ENCODE measurements at regions not wholly inside any gene's neighbourhood (a gene's known extent, or its start where the extent isn't known, plus 50 kb on each side); places are given as distances from the start of the nearest gene placed in this dataset.
"Not testable (repeated sequence)": the region's sequence is repeated elsewhere in the genome, so short reads cannot be mapped to it uniquely, and the experiment has no call there.

- H3K27ac Mint-ChIP-seq, result no peak overlapping the region
These were observed 189.6 kb upstream of the CSNK1A1L start for GRCh38 chr13:37295071-37295470.

GRCh38 chr13:37294472-37294871, 189.0 kb upstream of the CSNK1A1L start:
- Histone ChIP-seq H3K9me3 (ENCODE audit: low read length) (no peaks in the 10 kb centered on the region), H3K27me3 (ENCODE audit: insufficient read depth, low read length, poor library complexity, severe bottlenecking) (no peaks in the 10 kb centered on the region), H3K4me3 (ENCODE audit: low read length) (no peak overlapping the region), H3K27ac (ENCODE audit: low read depth, low read length) (no peak overlapping the region), H3K4me1 (ENCODE audit: insufficient read depth, low read length) (no peaks in the 10 kb centered on the region), H3K36me3 (ENCODE audit: insufficient read depth, low read length) (no peaks in the 10 kb centered on the region)
- ChIA-PET POLR2A (no interaction called here), CTCF (no interaction called here)
- H3K4me1 Mint-ChIP-seq, result no peaks in the 10 kb centered on the region
- H3K4me3 Mint-ChIP-seq, result no peak overlapping the region
- no peaks in the 10 kb centered on the region for H3K27me3 Mint-ChIP-seq
- DNase-seq, result no peak
- peaks cover 0 to 22% (median 13%) of the 10 kb centered on the region in 5 donors for H3K9me3 Mint-ChIP-seq
- no peaks in the 10 kb centered on the region for H3K36me3 Mint-ChIP-seq
- no peak overlapping the region for H3K27ac Mint-ChIP-seq

More at GRCh38 chr13:37295071-37295470, 189.6 kb upstream of the CSNK1A1L start:
- Histone ChIP-seq H3K9me3 (ENCODE audit: low read length) (no peaks in the 10 kb centered on the region), H3K36me3 (ENCODE audit: insufficient read depth, low read length) (no peaks in the 10 kb centered on the region), H3K27me3 (ENCODE audit: insufficient read depth, low read length, poor library complexity, severe bottlenecking) (no peaks in the 10 kb centered on the region), H3K4me1 (ENCODE audit: insufficient read depth, low read length) (no peaks in the 10 kb centered on the region), H3K27ac (ENCODE audit: low read depth, low read length) (no peak overlapping the region), H3K4me3 (ENCODE audit: low read length) (no peak overlapping the region)
- Mint-ChIP-seq H3K9me3 (peaks cover 2 to 22% (median 13%) of the 10 kb centered on the region in 5 donors), H3K4me1 (no peaks in the 10 kb centered on the region), H3K27me3 (no peaks in the 10 kb centered on the region), H3K36me3 (no peaks in the 10 kb centered on the region), H3K4me3 (no peak overlapping the region)
- DNase-seq, result no peak
- POLR2A ChIA-PET, result no interaction called here
- CTCF ChIA-PET, result no interaction called here

DNA sequence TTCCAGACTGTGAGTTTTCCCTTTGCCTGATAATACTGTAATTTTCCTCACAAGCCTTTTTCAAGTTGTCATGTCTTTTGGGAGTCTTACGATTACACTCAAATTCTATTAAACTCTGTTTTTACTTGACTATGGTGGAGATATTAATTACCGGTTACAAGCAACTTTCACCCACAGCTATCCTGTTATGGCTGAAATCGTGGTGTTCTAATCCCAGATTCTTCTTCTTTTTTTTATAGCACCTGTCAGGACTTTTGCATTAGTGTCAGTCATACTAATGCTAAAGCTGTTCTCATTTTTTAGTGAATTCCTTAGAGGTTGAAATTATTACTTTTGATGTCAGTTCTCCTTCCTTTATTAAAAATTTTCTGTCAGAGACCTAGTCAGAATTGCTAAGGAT, 187.8 kb upstream of the CSNK1A1L start:
- CTCF ChIA-PET, result no interaction called here
- no peaks in the 10 kb centered on the region for H3K36me3 Mint-ChIP-seq
- peaks cover 0 to 19% (median 6%) of the 10 kb centered on the region in 5 donors for H3K9me3 Mint-ChIP-seq

DNA sequence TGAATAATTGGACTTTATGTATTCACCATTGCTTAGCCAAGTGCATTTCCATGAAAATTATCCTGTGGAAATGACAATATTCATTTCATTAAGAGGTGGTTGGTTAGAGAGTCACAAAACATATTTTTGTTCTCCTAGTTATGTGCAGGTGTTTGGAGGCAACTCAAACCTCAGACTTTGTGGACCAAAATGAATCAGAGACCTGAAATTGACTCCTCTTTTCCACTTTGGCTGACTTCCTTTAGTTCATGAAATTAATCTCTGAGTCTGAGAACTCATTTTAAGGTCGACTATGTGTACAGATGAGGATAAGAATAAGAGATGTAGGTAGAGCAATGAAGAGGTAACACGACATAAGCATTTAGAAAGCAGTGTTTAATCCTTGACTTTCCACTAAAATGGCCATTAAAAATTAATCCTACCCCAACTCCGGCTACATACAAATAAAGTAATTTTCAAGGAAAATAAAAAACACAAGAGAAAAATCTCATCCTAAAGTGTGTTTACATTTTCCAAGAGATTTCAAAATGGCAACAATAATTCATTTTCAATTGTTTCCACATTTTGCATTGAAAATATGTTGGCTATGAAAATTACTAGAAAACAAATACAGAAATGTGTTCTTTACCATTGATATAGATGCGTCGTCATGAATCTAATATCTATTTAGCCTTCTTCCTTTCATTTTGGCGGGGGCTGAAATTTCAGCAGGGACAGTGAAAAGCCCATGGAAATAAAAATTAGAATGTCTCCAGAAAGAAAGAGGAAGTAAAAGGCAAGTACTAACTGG, 185.4 kb upstream of the CSNK1A1L start:
- Mint-ChIP-seq H3K27me3 (no peaks in the 10 kb centered on the region), H3K4me3 (no peak overlapping the region), H3K9me3 (peaks cover 0 to 21% (median 3%) of the 10 kb centered on the region in 5 donors), H3K36me3 (no peaks in the 10 kb centered on the region), H3K4me1 (no peaks in the 10 kb centered on the region), H3K27ac (no peak overlapping the region)
- Histone ChIP-seq H3K27me3 (ENCODE audit: insufficient read depth, low read length, poor library complexity, severe bottlenecking) (no peaks in the 10 kb centered on the region), H3K4me3 (ENCODE audit: low read length) (no peak overlapping the region), H3K9me3 (ENCODE audit: low read length) (no peaks in the 10 kb centered on the region), H3K4me1 (ENCODE audit: insufficient read depth, low read length) (no peaks in the 10 kb centered on the region), H3K36me3 (ENCODE audit: insufficient read depth, low read length) (no peaks in the 10 kb centered on the region), H3K27ac (ENCODE audit: low read depth, low read length) (no peak overlapping the region)
- DNase-seq, result no peak
- POLR2A ChIA-PET, result no interaction called here
- CTCF ChIA-PET, result no interaction called here

More for the DNA sequence above, 187.8 kb upstream of the CSNK1A1L start:
- Mint-ChIP-seq H3K27ac (no peak overlapping the region), H3K27me3 (no peaks in the 10 kb centered on the region), H3K4me1 (no peaks in the 10 kb centered on the region), H3K4me3 (no peak overlapping the region)
- Histone ChIP-seq H3K4me3 (ENCODE audit: low read length) (no peak overlapping the region), H3K9me3 (ENCODE audit: low read length) (no peaks in the 10 kb centered on the region), H3K27ac (ENCODE audit: low read depth, low read length) (no peak overlapping the region), H3K36me3 (ENCODE audit: insufficient read depth, low read length) (no peaks in the 10 kb centered on the region), H3K4me1 (ENCODE audit: insufficient read depth, low read length) (no peaks in the 10 kb centered on the region), H3K27me3 (ENCODE audit: insufficient read depth, low read length, poor library complexity, severe bottlenecking) (no peaks in the 10 kb centered on the region)
- no peak for DNase-seq
- POLR2A ChIA-PET, result no interaction called here

DNA sequence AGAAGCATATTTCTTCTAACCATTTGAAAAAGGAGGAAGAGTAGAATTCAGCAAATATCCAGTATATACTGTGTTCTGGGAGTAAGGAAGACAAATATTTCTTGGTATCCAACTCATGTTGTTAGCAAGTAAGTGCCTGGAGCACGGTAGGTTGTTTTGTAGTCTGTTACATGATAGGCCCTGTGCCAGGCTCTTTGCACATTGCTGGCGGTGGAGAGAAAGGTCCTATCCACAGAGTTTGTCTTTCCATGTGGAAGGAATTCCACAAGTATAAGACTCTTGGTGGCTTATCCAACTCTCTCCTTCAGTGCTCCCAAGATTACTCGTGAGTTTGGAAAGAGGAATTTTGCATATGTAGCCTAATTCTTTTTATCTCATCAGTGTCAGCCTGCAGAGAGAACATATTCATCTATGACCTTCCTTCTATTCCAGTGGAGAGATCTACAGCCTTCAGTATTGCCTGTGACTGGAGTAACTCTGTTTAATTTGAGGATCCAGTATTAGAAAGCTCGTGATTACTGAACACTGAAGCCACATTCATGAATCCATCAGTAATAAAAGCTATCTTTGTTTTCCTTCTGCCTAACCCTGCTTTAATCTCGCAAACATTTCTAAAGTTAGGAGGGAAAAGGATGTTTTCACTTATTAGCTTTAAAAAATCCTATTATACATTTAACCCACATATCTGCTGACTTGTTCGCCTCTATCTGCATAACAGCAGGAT, 183.9 kb upstream of the CSNK1A1L start:
- Mint-ChIP-seq H3K9me3 (peaks cover 0 to 17% (median 3%) of the 10 kb centered on the region in 5 donors), H3K27me3 (no peaks in the 10 kb centered on the region), H3K4me1 (no peaks in the 10 kb centered on the region), H3K36me3 (no peaks in the 10 kb centered on the region), H3K4me3 (no peak overlapping the region), H3K27ac (no peak overlapping the region)
- H3K9me3 ChIP-seq (ENCODE audit: low read length), result no peaks in the 10 kb centered on the region
- H3K4me3 ChIP-seq (ENCODE audit: low read length), result no peak overlapping the region
- H3K36me3 ChIP-seq (ENCODE audit: insufficient read depth, low read length), result no peaks in the 10 kb centered on the region
- ChIA-PET POLR2A (no interaction called here), CTCF (no interaction called here)
- no peaks in the 10 kb centered on the region for H3K27me3 ChIP-seq (ENCODE audit: insufficient read depth, low read length, poor library complexity, severe bottlenecking)
- DNase-seq, result no peak
- no peak overlapping the region for H3K27ac ChIP-seq (ENCODE audit: low read depth, low read length)
- H3K4me1 ChIP-seq (ENCODE audit: insufficient read depth, low read length), result no peaks in the 10 kb centered on the region

GRCh38 chr13:37288057-37288720, 182.7 kb upstream of the CSNK1A1L start:
- Histone ChIP-seq H3K4me3 (ENCODE audit: low read length) (no peak overlapping the region), H3K4me1 (ENCODE audit: insufficient read depth, low read length) (no peaks in the 10 kb centered on the region), H3K27ac (ENCODE audit: low read depth, low read length) (no peak overlapping the region), H3K27me3 (ENCODE audit: insufficient read depth, low read length, poor library complexity, severe bottlenecking) (no peaks in the 10 kb centered on the region), H3K36me3 (ENCODE audit: insufficient read depth, low read length) (no peaks in the 10 kb centered on the region), H3K9me3 (ENCODE audit: low read length) (no peaks in the 10 kb centered on the region)
- Mint-ChIP-seq H3K4me1 (no peaks in the 10 kb centered on the region), H3K4me3 (no peak overlapping the region), H3K9me3 (peaks cover 0 to 19% (median 3%) of the 10 kb centered on the region in 5 donors), H3K27me3 (no peaks in the 10 kb centered on the region), H3K27ac (no peak overlapping the region), H3K36me3 (no peaks in the 10 kb centered on the region)
- DNase-seq, result no peak
- POLR2A ChIA-PET, result no interaction called here
- CTCF ChIA-PET, result no interaction called here

- H3K27me3 Mint-ChIP-seq, DNase-seq, POLR2A ChIA-PET: not testable (repeated sequence)
These were observed 174.8 kb upstream of the CSNK1A1L start for GRCh38 chr13:37280231-37280630.

GRCh38 chr13:37277435-37278144, 172.1 kb upstream of the CSNK1A1L start:
- CTCF ChIA-PET, result no interaction called here
- H3K4me1 ChIP-seq (ENCODE audit: insufficient read depth, low read length), result no peaks in the 10 kb centered on the region
- DNase-seq, result no peak
- H3K4me3 Mint-ChIP-seq, result no peak overlapping the region
- H3K9me3 ChIP-seq (ENCODE audit: low read length), result no peaks in the 10 kb centered on the region
- no peaks in the 10 kb centered on the region for H3K4me1 Mint-ChIP-seq
- peaks cover 2 to 10% (median 9%) of the 10 kb centered on the region in 5 donors for H3K9me3 Mint-ChIP-seq
- no peak overlapping the region for H3K4me3 ChIP-seq (ENCODE audit: low read length)
- no peaks in the 10 kb centered on the region for H3K27me3 Mint-ChIP-seq
- H3K27ac ChIP-seq (ENCODE audit: low read depth, low read length), result no peak overlapping the region
- POLR2A ChIA-PET, result no interaction called here
- H3K36me3 Mint-ChIP-seq, result no peaks in the 10 kb centered on the region
- H3K27me3 ChIP-seq (ENCODE audit: insufficient read depth, low read length, poor library complexity, severe bottlenecking), result no peaks in the 10 kb centered on the region
- no peak overlapping the region for H3K27ac Mint-ChIP-seq
- no peaks in the 10 kb centered on the region for H3K36me3 ChIP-seq (ENCODE audit: insufficient read depth, low read length)

More at GRCh38 chr13:37280231-37280630, 174.8 kb upstream of the CSNK1A1L start:
- H3K27ac Mint-ChIP-seq; H3K4me1 ChIP-seq (ENCODE audit: insufficient read depth, low read length); H3K36me3 Mint-ChIP-seq; H3K4me3 ChIP-seq (ENCODE audit: low read length); CTCF ChIA-PET; H3K27ac ChIP-seq (ENCODE audit: low read depth, low read length); H3K4me1 Mint-ChIP-seq; H3K27me3 ChIP-seq (ENCODE audit: insufficient read depth, low read length, poor library complexity, severe bottlenecking); H3K4me3 Mint-ChIP-seq; H3K9me3 ChIP-seq (ENCODE audit: low read length); H3K36me3 ChIP-seq (ENCODE audit: insufficient read depth, low read length); H3K9me3 Mint-ChIP-seq: not testable (repeated sequence)

All from CD8-positive, alpha-beta memory T cell (primary cell).